ENCODE measurements at regions not wholly inside any gene's neighbourhood (a gene's known extent, or its start where the extent isn't known, plus 50 kb on each side); places are given as distances from the start of the nearest gene placed in this dataset.

DNA sequence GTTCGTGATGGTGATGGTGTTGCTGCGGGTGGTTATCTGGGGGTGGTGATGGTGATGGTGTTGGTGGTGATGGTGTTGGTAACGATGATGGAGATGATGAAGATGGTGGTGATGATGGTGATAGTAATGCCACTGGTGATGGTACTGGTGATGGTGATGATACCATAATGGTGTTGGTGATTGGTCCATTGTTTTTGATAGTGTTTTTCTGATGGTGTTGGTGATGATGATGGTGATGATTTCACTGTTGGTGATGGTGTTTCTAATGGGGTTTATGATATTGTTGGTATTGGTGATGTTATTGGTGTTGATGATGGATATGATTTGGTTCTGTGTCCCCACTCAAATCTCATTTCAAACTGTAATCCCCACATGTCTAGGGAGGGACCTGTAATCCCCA, 51.7 kb upstream of the PITRM1 start:
- BruUV-seq (replicated peaks) = no TSS peak
- no peak for TF ChIP-seq EZH2 (IDR thresholded peaks at IDR 0.05; ENCODE audit: borderline replicate concordance, low read depth, low read length, severe bottlenecking)
- TF ChIP-seq FOS (IDR thresholded peaks at IDR 0.05; ENCODE audit: borderline replicate concordance, insufficient read depth, low read length) = no peak
- TF ChIP-seq POLR2AphosphoS5 (IDR thresholded peaks at IDR 0.05; ENCODE audit: insufficient read depth, low read depth, low read length) = no peak
- no peak for TF ChIP-seq POLR2A (IDR thresholded peaks at IDR 0.05; ENCODE audit: low read depth, low read length)
- no peak for TF ChIP-seq CTCF (IDR thresholded peaks at IDR 0.05; ENCODE audit: extremely low read depth in 1 of 2, insufficient read depth in 1 of 2, low read depth in 1 of 2, low read length in 2 of 2)
- no peak for TF ChIP-seq GATA2 (IDR thresholded peaks at IDR 0.05; ENCODE audit: insufficient read depth, insufficient read length, low read depth, low read length)
- TF ChIP-seq MYC (IDR thresholded peaks at IDR 0.05; ENCODE audit: low read depth, low read length) = no peak
- no peak for TF ChIP-seq JUN (IDR thresholded peaks at IDR 0.05; ENCODE audit: borderline replicate concordance, insufficient read depth, insufficient read length, low read depth)
- no peak for TF ChIP-seq MAX (IDR thresholded peaks at IDR 0.05; ENCODE audit: insufficient read depth, insufficient read length)
- dilution Hi-C loops (cut with MboI; ENCODE audit: extremely low pct_ligation_motif_present, low sequenced_read_pairs) = no loop called here
- H3K36me3 ChIP-seq (ENCODE audit: control insufficient read depth in 2 of 2, extremely low read depth in 1 of 2, insufficient read depth in 2 of 2, low read length in 2 of 2) = no peaks in the 10 kb centered on the region
- H3K9me1 ChIP-seq (replicated peaks; ENCODE audit: control insufficient read depth, extremely low read depth, insufficient read depth, low read length) = no peaks in the 10 kb centered on the region
- no peak overlapping the region for H3K9ac ChIP-seq (replicated peaks; ENCODE audit: extremely low read depth, insufficient read depth, low read length)
- CTCF ChIA-PET = no interaction called here
- H3K4me2 ChIP-seq (ENCODE audit: insufficient read depth, low read length) = no peak overlapping the region
- H2AFZ ChIP-seq (ENCODE audit: low read depth, low read length) = no peak overlapping the region
- H3K4me1 ChIP-seq (ENCODE audit: control insufficient read depth, extremely low read depth, insufficient read depth, low read length) = peaks cover 9% of the 10 kb centered on the region
- POLR2A ChIA-PET = no interaction called here
- no peak overlapping the region for H3K4me3 ChIP-seq (replicated peaks in 1 of 3; ENCODE audit: insufficient read depth in 1 of 3, low read depth in 1 of 3, low read length in 3 of 3)
- FAIRE-seq (no peak), DNase-seq (ENCODE audit: low read depth, low spot score) (no peak)
- no peaks in the 10 kb centered on the region for H4K20me1 ChIP-seq (replicated peaks; ENCODE audit: control insufficient read depth, extremely low read depth, insufficient read depth, low read length)
- H3K27me3 ChIP-seq (ENCODE audit: control insufficient read depth in 2 of 2, insufficient read depth in 2 of 2, low read length in 2 of 2) = no peaks in the 10 kb centered on the region
- intact Hi-C loops (cut with micrococcal nuclease) = no loop called here
- H3K9me3 ChIP-seq (replicated peaks; ENCODE audit: control insufficient read depth, insufficient read depth, low read length) = no peaks in the 10 kb centered on the region
- H3K27ac ChIP-seq (ENCODE audit: insufficient read depth, low read depth, low read length) = no peak overlapping the region
- no peaks in the 10 kb centered on the region for H3K79me2 ChIP-seq (ENCODE audit: control insufficient read depth, insufficient read depth, low read length)
